Retinal pigment epithelial cell (primary cell): ENCODE measurements at regions not wholly inside any gene's neighbourhood (a gene's known extent, or its start where the extent isn't known, plus 50 kb on each side); places are given as distances from the start of the nearest gene placed in this dataset.

Experiments used
- DNase-seq: peaks from one replicate; pipeline ENCODE4 v3.0.0-alpha.2; 2010; ENCODE audit warnings: low read depth
- H3K4me3 ChIP-seq: 2 replicates; pipeline ENCODE4 v1.5.1; 2011; ENCODE audit warnings: mild to moderate bottlenecking, low read length, control low read depth, moderate library complexity
- TF ChIP-seq, protein P1 (sequence below): conservative IDR thresholded peaks from 2 replicates; pipeline ENCODE4 v1.5.1; 2011; ENCODE audit warnings: low read depth, low read length, control low read depth, inconsistent platforms

GRCh38 chr5:27316271-27316650, 277.9 kb upstream of the CDH9 start:
- DNase-seq, result no peak
- no peak overlapping the region for H3K4me3 ChIP-seq
- TF ChIP-seq, protein P1, sequence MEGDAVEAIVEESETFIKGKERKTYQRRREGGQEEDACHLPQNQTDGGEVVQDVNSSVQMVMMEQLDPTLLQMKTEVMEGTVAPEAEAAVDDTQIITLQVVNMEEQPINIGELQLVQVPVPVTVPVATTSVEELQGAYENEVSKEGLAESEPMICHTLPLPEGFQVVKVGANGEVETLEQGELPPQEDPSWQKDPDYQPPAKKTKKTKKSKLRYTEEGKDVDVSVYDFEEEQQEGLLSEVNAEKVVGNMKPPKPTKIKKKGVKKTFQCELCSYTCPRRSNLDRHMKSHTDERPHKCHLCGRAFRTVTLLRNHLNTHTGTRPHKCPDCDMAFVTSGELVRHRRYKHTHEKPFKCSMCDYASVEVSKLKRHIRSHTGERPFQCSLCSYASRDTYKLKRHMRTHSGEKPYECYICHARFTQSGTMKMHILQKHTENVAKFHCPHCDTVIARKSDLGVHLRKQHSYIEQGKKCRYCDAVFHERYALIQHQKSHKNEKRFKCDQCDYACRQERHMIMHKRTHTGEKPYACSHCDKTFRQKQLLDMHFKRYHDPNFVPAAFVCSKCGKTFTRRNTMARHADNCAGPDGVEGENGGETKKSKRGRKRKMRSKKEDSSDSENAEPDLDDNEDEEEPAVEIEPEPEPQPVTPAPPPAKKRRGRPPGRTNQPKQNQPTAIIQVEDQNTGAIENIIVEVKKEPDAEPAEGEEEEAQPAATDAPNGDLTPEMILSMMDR, result no peak

- H3K4me3 ChIP-seq, result no peak overlapping the region
- peak; percentile 59 for DNase-seq
- TF ChIP-seq, protein P1, result no peak
Observed at GRCh38 chr5:27315363-27316270, 277.2 kb upstream of the CDH9 start.

GRCh38 chr5:27313549-27313948, 275.2 kb upstream of the CDH9 start:
- no peak for DNase-seq
- no peak overlapping the region for H3K4me3 ChIP-seq
- TF ChIP-seq, protein P1, result no peak

- TF ChIP-seq, protein P1, result no peak
- no peak overlapping the region for H3K4me3 ChIP-seq
- no peak for DNase-seq
Observed at GRCh38 chr5:27312291-27312893, 274.0 kb upstream of the CDH9 start.

GRCh38 chr5:27311544-27311943, 273.2 kb upstream of the CDH9 start:
- TF ChIP-seq, protein P1, result no peak

GRCh38 chr5:27308153-27308552, 269.8 kb upstream of the CDH9 start:
- TF ChIP-seq, protein P1, result no peak
- H3K4me3 ChIP-seq, result no peak overlapping the region
- DNase-seq, result no peak

More at GRCh38 chr5:27311544-27311943, 273.2 kb upstream of the CDH9 start:
- DNase-seq, result no peak
- no peak overlapping the region for H3K4me3 ChIP-seq
